Mucosa of rectum (tissue), 2 donors: ENCODE measurements at regions not wholly inside any gene's neighbourhood (a gene's known extent, or its start where the extent isn't known, plus 50 kb on each side); places are given as distances from the start of the nearest gene placed in this dataset.

Experiments
- H3K27ac ChIP-seq, 2 donors: one replicate each; pipeline ENCODE4 v1.7.0; 2013; ENCODE audit warnings: inconsistent platforms in 2 of 2, low read depth in 2 of 2, low read length in 2 of 2
- H3K27me3 ChIP-seq, 2 donors: one replicate each; pipeline ENCODE4 v1.7.0; 2013; ENCODE audit warnings: low read length in 2 of 2; ENCODE audit not compliant: control insufficient read depth in 2 of 2, insufficient read depth in 2 of 2
- H3K36me3 ChIP-seq, 2 donors: one replicate each; pipeline ENCODE4 v1.7.0; 2013; ENCODE audit warnings: low read length in 2 of 2; ENCODE audit not compliant: control insufficient read depth in 2 of 2, insufficient read depth in 2 of 2
- H3K4me1 ChIP-seq, 2 donors: one replicate each; pipeline ENCODE4 v1.7.0; 2013; ENCODE audit warnings: low read length in 2 of 2, mild to moderate bottlenecking in 1 of 2; ENCODE audit not compliant: control insufficient read depth in 2 of 2, insufficient read depth in 2 of 2
- H3K4me3 ChIP-seq, 2 donors: one replicate each; pipeline ENCODE4 v1.7.0; 2013; ENCODE audit warnings: low read length in 2 of 2
- H3K9ac ChIP-seq, 2 donors: one replicate each; pipeline ENCODE4 v1.7.0; 2013; ENCODE audit warnings: low read length in 2 of 2, low read depth in 1 of 2, mild to moderate bottlenecking in 1 of 2
- H3K9me3 ChIP-seq, 2 donors: one replicate each; pipeline ENCODE4 v1.7.0; 2013; ENCODE audit warnings: low read length in 2 of 2; ENCODE audit not compliant: control insufficient read depth in 2 of 2
- donor health status: healthy.
- donor health status: Normal muscosa, but diverticular disease.

DNA sequence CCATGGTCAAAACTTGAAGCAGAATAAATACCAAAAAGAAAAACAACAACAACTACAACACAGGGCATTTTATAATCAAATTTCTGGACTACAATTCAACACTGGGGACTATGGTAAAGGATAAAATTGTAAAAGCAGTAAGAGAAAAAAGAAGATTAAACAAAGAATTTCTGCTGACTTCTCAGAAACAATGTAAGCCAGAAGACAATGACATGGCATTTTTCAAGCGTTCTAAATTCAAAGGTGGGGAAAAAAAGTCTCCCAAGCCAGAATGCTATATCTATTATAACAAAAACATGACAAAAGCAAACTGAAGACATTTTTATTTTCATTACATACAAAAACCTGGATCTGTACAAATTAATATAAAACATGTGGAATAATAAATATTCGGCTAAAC is 433.1 kb downstream of the NPHP4 start:
- no peaks in the 10 kb centered on the region for H3K36me3 ChIP-seq
- peaks cover 0 to 3% of the 10 kb centered on the region in 2 donors for H3K27me3 ChIP-seq
- H3K9me3 ChIP-seq, result no peaks in the 10 kb centered on the region
- H3K9ac ChIP-seq, result no peak overlapping the region
- no peaks in the 10 kb centered on the region for H3K4me1 ChIP-seq
- no peak overlapping the region for H3K4me3 ChIP-seq
- no peak overlapping the region for H3K27ac ChIP-seq

DNA sequence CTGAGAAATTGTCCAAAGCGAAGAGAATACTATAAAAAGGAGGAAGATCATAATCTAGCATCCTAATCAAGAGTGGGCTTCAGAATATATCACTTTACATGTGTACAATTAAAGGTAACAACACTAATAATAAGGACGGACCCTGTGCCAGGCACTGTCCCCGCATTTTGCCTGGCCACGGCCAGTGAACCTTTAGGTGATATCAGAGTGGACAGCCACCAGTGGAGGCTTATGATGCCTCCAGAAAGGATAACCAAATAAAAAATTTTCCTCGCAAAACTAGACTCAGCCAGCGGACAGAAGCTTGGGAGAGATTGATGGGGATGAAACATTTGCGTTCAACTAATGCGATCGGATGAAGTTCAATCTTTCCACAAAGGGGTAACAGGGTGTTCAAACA is 436.4 kb downstream of the NPHP4 start:
- H3K9ac ChIP-seq, result no peak overlapping the region
- no peaks in the 10 kb centered on the region for H3K9me3 ChIP-seq
- H3K4me1 ChIP-seq, result peaks cover 0 to 2% of the 10 kb centered on the region in 2 donors
- no peak overlapping the region for H3K4me3 ChIP-seq
- no peak overlapping the region for H3K27ac ChIP-seq
- H3K27me3 ChIP-seq, result peaks cover 0 to 3% of the 10 kb centered on the region in 2 donors
- no peaks in the 10 kb centered on the region for H3K36me3 ChIP-seq

DNA sequence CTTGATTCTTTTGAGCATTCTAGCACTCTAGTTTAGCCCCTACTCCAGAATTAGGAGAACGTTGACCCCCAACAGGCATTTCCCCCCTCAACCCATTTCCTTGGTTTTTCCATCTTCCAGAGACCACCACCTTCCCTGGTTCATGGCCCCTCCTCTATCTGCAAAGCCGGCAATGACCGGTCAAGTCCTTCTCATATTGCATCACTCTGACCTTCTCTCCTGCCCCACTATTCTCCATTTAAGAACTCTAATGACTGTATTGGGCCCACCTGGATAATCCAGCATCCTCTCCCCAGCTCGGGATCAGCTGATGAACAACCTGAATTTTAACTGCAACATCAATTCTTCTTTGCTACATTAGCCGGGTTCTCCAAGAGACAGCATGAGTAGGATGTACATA is 437.4 kb downstream of the NPHP4 start:
- H3K27ac ChIP-seq, result no peak overlapping the region
- no peak overlapping the region for H3K4me3 ChIP-seq
- H3K4me1 ChIP-seq, result peaks cover 0 to 2% of the 10 kb centered on the region in 2 donors
- H3K36me3 ChIP-seq, result no peaks in the 10 kb centered on the region
- H3K9me3 ChIP-seq, result no peaks in the 10 kb centered on the region
- H3K27me3 ChIP-seq, result peaks cover 0 to 3% of the 10 kb centered on the region in 2 donors
- H3K9ac ChIP-seq, result no peak overlapping the region

DNA sequence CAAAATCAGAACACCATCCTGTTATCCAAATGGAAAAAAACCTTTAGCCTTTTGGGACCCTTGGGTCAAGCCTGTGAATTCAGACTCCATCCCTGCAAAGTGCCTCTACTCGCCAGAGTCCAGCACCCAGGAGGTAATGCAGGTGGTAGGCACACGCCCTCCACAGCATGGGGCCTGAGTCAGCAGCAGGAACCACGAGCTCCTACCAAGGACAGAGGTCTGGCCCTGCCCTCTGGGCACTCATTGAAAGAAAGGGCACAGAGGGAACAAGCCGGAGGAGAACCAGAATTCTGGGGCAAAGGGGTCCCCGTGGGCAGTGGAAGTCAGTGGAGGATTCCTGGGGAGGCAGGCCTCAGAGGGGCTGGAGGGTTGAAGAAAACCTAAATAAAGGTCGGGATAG is 438.1 kb downstream of the NPHP4 start:
- peaks cover 0 to 2% of the 10 kb centered on the region in 2 donors for H3K4me1 ChIP-seq
- H3K4me3 ChIP-seq, result no peak overlapping the region
- no peaks in the 10 kb centered on the region for H3K9me3 ChIP-seq
- peaks cover 0 to 3% of the 10 kb centered on the region in 2 donors for H3K27me3 ChIP-seq
- H3K27ac ChIP-seq, result no peak overlapping the region
- no peak overlapping the region for H3K9ac ChIP-seq
- H3K36me3 ChIP-seq, result no peaks in the 10 kb centered on the region

DNA sequence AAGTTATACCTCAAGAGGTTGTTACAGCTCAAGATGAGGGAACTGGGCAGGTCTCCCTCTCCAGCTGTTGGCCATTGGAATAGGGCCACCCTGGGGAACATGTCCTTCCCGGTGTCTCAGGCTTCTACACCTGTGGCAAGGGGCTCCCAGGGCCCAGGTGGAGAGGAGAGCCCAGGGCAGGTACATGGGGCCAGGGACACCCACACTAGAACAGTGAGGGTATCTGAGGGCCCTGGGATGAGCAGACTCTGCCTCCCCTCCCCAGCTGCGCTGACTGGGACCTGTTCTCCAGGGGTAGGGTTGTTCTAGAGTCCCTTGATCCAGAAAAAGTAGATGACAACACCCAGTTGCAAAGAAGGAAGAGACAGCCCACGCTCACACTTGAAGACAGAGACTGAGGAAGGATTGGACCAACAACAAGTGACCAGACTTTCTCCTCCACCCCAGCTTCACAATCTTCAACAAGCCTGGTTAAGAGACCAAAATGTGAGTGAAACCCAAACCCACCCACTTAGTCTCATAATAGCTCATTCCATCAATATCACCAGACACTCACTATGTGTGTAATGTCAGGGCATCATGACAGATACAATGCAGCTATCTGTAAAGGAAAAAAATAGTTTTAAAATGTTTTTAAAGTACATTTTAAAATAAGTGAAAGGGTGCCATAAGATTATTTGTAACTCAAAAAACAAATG is 439.3 kb downstream of the NPHP4 start:
- no peak overlapping the region for H3K9ac ChIP-seq
- no peak overlapping the region for H3K27ac ChIP-seq
- H3K9me3 ChIP-seq, result no peaks in the 10 kb centered on the region
- peaks cover 0 to 3% of the 10 kb centered on the region in 2 donors for H3K27me3 ChIP-seq
- H3K4me3 ChIP-seq, result no peak overlapping the region
- H3K36me3 ChIP-seq, result no peaks in the 10 kb centered on the region
- peaks cover 0 to 2% of the 10 kb centered on the region in 2 donors for H3K4me1 ChIP-seq

DNA sequence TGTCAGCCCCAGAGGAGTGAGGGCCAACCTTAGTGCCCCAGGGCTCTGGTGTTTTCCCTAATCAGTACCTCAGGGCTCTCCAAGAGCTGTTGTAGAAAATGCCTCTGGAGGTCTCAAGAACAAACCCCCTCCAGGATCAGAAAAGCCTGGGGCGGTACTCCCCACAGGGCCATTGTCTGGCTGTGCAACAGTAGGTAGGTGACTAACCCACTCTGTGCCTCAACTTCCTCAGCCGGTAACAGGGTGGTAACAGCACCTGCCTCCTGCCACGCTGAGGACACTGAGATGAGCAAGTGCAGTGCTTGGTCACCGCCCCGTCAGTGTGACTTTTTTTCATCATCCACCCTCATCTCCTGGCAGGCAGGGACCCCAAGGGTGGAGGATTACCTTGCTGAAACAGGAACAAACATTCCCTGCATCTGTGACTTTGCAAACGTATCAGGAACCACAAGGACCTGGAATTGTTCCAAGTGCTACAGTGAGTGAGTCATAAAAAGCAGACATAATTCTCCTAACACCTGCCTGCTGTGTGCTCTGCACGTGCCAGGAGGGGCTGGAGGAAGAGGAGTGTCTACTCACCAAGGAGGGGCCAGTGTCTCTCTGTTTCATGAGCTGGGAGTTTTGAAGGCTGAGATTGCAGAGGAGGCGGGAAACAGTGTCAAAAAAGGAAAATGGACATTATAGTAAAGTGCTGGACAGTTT is 440.8 kb downstream of the NPHP4 start:
- Histone ChIP-seq H3K36me3 (no peaks in the 10 kb centered on the region), H3K4me1 (peaks cover 0 to 2% of the 10 kb centered on the region in 2 donors), H3K9ac (no peak overlapping the region), H3K27me3 (peaks cover 0 to 2% of the 10 kb centered on the region in 2 donors), H3K9me3 (no peaks in the 10 kb centered on the region), H3K4me3 (no peak overlapping the region), H3K27ac (no peak overlapping the region)

DNA sequence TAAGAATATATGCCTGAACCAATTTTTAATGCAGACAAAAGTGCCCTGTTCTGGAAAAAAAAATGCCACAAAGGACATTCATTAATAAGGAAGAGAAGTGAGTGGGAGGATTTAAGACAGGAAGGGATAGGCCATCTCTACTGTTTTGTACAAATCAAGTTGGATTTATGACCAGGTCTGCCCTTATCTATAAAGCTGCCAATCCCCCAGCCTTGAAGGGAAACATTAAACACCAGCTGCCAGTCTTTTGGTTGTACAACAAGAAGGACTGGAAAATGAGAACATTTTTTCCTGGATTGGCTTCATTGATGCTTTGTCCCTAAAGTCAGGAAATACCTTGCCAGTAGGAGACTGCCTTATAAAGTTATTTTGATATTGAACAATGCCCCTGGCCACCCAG is 444.0 kb downstream of the NPHP4 start:
- no peak overlapping the region for H3K9ac ChIP-seq
- H3K27me3 ChIP-seq, result no peaks in the 10 kb centered on the region
- no peaks in the 10 kb centered on the region for H3K9me3 ChIP-seq
- H3K36me3 ChIP-seq, result no peaks in the 10 kb centered on the region
- H3K4me1 ChIP-seq, result peaks cover 0 to 2% of the 10 kb centered on the region in 2 donors
- no peak overlapping the region for H3K27ac ChIP-seq
- H3K4me3 ChIP-seq, result no peak overlapping the region

DNA sequence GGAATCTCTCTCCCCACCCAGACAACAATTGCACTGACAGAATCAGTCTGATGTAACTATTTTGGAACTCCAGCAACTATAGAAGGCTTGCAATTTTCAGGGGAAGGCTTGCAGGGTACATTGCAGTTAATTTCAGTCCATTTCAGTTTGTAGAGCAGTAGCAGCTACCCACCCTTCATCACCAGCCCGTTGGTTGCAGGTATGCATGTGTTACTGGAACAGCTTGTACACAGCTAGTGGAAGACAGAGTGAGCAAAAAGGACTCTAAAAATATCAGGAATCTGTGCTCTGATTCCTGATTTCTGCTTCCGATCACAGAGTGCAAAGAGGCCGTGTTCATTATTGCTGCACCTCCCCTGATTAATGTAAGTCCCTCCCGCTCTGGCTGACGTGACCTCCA is 449.0 kb downstream of the NPHP4 start:
- H3K9ac ChIP-seq, result no peak overlapping the region
- H3K27me3 ChIP-seq, result no peaks in the 10 kb centered on the region
- H3K4me3 ChIP-seq, result no peak overlapping the region
- no peaks in the 10 kb centered on the region for H3K36me3 ChIP-seq
- no peaks in the 10 kb centered on the region for H3K9me3 ChIP-seq
- H3K4me1 ChIP-seq, result no peaks in the 10 kb centered on the region
- H3K27ac ChIP-seq, result no peak overlapping the region

DNA sequence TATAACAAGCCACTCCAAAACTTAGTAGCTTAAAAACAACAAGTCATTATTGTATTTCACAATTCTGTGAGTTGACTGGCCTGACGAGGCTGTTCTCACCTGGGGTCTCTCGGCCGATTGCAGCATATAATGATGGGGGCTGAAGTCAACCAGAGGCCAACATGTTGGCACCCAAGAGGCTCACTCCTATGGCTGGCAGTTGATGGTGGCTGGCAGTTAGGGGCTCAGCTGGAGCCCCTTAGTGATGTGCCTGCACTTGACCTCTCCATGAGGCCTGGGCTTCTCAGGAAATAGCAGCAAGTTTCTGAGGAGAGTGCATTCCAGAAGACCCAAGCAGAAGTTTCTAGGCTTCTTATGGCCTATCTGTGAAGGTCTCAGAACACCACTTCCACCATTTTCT is 459.4 kb downstream of the NPHP4 start:
- no peaks in the 10 kb centered on the region for H3K4me1 ChIP-seq
- no peaks in the 10 kb centered on the region for H3K36me3 ChIP-seq
- H3K27ac ChIP-seq, result no peak overlapping the region
- H3K9me3 ChIP-seq, result no peaks in the 10 kb centered on the region
- H3K9ac ChIP-seq, result no peak overlapping the region
- no peak overlapping the region for H3K4me3 ChIP-seq
- peaks cover 0 to 3% of the 10 kb centered on the region in 2 donors for H3K27me3 ChIP-seq

DNA sequence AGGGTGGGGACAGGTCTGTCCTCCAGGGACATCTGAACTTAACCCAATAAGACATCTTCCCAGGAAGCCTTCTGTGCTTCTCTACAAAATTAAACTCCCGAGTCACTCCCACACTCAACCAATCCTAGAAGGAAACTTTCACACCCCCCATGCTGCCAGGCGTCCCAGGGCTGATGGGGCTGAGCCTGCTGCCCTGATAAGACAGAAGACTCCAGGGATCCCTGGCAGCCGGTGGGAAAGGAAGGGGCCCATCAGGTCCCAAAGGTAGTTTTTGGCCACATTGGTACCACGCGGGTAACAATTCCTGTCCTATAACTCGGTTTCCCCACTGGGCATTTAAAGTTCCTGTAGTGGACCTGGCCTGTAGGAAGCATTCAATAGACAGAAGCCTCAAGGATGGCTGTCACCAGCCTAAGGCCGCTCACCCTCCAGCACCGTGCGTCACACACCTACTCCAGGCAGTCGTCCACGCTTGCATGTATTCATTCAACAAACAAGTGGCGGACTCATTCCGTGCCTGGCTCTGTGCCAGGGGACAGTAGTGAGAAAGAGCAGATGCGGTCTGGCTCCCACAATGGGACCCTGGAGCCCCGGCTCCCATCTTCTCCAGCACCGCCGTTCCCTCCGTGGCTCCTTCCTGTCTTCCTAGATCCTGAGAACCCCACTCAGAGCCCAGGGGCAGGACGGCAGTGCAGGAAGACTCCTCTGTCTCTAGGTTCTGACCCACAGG is 465.2 kb downstream of the NPHP4 start:
- H3K9me3 ChIP-seq, result no peaks in the 10 kb centered on the region

More for the DNA sequence above, 465.2 kb downstream of the NPHP4 start:
- Histone ChIP-seq H3K9ac (no peak overlapping the region), H3K27ac (no peak overlapping the region), H3K4me3 (no peak overlapping the region), H3K4me1 (no peaks in the 10 kb centered on the region), H3K27me3 (no peaks in the 10 kb centered on the region), H3K36me3 (no peaks in the 10 kb centered on the region)
